HG03280 (cell line): ENCODE measurements at regions not wholly inside any gene's neighbourhood (a gene's known extent, or its start where the extent isn't known, plus 50 kb on each side); places are given as distances from the start of the nearest gene placed in this dataset.
"Not testable (repeated sequence)": the region's sequence is repeated elsewhere in the genome, so short reads cannot be mapped to it uniquely, and the experiment has no call there.

Source experiments
- ATAC-seq: cut with Tn5 transposase; IDR thresholded peaks from one replicate; pipeline ENCODE4 v1.9.1; 2021; ENCODE audit warnings: mild to moderate bottlenecking, moderate library complexity; ENCODE audit not compliant: unreplicated experiment

GRCh38 chr3:40924559-40925141 lies 274.7 kb upstream of the CTNNB1 start:
- ATAC-seq, result no peak

- ATAC-seq, result no peak
Measured at GRCh38 chr3:40925231-40925630, 274.1 kb upstream of the CTNNB1 start.

GRCh38 chr3:40930131-40930538 lies 269.2 kb upstream of the CTNNB1 start:
- ATAC-seq, result no peak

GRCh38 chr3:40930756-40931155 lies 268.5 kb upstream of the CTNNB1 start:
- ATAC-seq, result no peak

- ATAC-seq, result no peak
Measured at GRCh38 chr3:40938591-40938990, 260.7 kb upstream of the CTNNB1 start.

GRCh38 chr3:40939030-40939740 lies 260.1 kb upstream of the CTNNB1 start:
- ATAC-seq, result no peak

GRCh38 chr3:40939741-40940130 lies 259.6 kb upstream of the CTNNB1 start:
- ATAC-seq, result no peak

- no peak for ATAC-seq
Measured at GRCh38 chr3:40940651-40941050, 258.7 kb upstream of the CTNNB1 start.

- ATAC-seq, result not testable (repeated sequence)
Measured at GRCh38 chr3:40947022-40947421, 252.3 kb upstream of the CTNNB1 start.

- not testable (repeated sequence) for ATAC-seq
Measured at GRCh38 chr3:40949347-40949746, 250.0 kb upstream of the CTNNB1 start.

- ATAC-seq, result no peak
Measured at GRCh38 chr3:40951636-40952035, 247.7 kb upstream of the CTNNB1 start.

GRCh38 chr3:40961104-40961857 lies 238.0 kb upstream of the CTNNB1 start:
- peak; percentile 66 for ATAC-seq

- no peak for ATAC-seq
Measured at GRCh38 chr3:40962721-40963120, 236.6 kb upstream of the CTNNB1 start.

GRCh38 chr3:40968666-40969065 lies 230.6 kb upstream of the CTNNB1 start:
- no peak for ATAC-seq

- no peak for ATAC-seq
Measured at GRCh38 chr3:40969341-40969740, 230.0 kb upstream of the CTNNB1 start.

GRCh38 chr3:40969756-40970466 lies 229.4 kb upstream of the CTNNB1 start:
- no peak for ATAC-seq

GRCh38 chr3:40971191-40972168 lies 227.8 kb upstream of the CTNNB1 start:
- ATAC-seq, result peak; percentile 96

GRCh38 chr3:40972350-40972749 lies 227.0 kb upstream of the CTNNB1 start:
- ATAC-seq, result no peak

GRCh38 chr3:40973141-40973540 lies 226.2 kb upstream of the CTNNB1 start:
- ATAC-seq, result no peak

- no peak for ATAC-seq
Measured at GRCh38 chr3:40975711-40976121, 223.6 kb upstream of the CTNNB1 start.
